Stimulated activated CD4-positive, alpha-beta T cell treated with anti-CD3 and anti-CD28 coated beads, Interleukin-1b, Interleukin-23, amount 100 ng/mL, for 24 hours (primary cell): ENCODE measurements at regions not wholly inside any gene's neighbourhood (a gene's known extent, or its start where the extent isn't known, plus 50 kb on each side); places are given as distances from the start of the nearest gene placed in this dataset.
"Not testable (repeated sequence)": the region's sequence is repeated elsewhere in the genome, so short reads cannot be mapped to it uniquely, and the experiment has no call there.

Source experiments
- DNase-seq, 4 experiments: peaks; one replicate each; pipeline ENCODE4 v3.0.0-alpha.2; 2020; ENCODE audit warnings: low read depth in 4 of 4, low spot score in 1 of 4

DNA sequence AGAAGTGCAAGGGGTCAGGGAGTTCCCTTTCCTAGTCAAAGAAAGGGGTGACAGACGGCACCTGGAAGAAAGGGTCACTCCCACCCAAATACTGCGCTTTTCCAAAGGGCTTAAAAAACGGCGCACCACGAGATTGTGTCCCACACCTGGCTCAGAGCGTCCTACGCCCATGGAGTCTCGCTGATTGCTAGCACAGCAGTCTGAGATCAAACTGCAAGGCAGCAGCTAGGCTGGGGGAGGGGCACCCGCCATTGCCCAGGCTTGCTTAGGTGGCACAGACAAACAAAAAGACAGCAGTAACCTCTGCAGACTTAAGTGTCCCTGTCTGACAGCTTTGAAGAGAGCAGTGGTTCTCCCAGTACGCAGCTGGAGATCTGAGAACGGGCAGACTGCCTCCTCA is 402.4 kb upstream of the KLF12 start:
- not testable (repeated sequence) for DNase-seq

DNA sequence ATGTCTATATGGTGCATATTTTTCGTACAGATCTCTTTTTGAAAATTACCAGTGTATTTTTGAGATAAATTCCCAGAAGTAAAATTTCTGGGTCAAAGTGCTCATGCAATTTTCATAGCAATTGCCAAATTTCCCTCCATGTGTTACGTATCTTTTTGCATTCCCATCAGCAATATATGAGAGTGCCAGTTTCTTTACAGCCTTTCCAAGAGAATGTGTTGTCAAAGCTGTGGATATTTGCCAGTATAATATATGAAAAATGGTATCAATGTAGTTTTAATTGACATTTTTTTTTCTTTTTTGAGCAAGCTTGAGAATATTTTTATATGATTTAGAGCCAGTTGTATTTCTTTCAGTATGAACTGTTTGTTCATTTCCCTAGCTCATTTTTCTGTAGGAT is 399.0 kb upstream of the KLF12 start:
- no peak for DNase-seq

DNA sequence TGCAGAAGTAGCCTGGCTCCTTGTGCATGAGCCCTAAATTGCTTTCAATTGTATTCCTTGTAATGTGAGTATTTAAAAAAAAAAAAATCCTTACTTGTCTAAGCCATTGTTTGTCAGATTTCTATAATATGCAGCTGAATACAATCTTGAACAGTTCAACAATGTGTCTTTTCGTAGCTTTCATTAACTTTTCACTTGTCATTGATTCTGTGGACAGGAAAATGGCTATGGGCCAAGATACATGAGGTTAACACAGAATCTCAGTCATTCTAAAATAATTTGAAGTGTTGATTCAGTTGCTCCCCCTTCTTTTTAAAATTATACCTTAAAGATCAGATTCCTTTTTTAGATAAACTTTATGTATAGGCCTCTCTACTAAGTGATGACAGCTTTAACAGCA is 395.8 kb upstream of the KLF12 start:
- no peak for DNase-seq

DNA sequence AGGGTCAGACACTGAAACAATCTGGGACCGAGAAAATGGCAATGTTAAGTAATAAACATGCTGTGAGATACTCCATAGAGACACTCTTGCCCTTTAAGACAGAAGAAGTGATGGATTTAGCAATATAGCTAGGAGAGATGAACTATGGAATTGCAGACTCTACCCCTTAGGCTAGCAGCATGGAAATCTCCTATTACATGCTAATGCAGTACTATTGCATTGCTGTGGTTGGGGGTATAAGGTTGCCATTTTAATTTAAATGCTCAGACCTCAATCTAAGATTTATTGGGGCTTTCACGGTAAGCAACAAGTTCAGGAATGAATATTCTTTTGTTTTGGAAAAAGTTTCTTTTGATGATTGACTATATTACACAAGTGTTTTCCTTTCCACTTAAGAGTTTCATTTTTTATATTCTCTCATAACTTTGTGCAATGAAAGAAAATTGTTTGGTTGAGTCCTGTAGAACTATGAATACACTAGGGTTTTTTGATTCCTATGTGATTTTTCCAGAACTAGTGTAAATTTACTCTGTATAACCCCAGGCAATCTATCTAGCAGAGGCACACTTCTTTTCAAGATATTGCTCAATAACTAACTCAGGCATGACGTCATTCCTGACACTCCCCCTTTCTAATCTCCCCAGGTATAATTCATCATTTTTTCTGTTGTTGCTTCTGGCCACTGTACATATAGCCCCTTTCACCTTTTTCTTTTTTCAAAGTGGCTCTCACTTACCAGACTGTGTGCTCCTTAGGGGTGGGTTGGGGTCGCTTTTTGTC is 394.7 kb upstream of the KLF12 start:
- DNase-seq = no peak

DNA sequence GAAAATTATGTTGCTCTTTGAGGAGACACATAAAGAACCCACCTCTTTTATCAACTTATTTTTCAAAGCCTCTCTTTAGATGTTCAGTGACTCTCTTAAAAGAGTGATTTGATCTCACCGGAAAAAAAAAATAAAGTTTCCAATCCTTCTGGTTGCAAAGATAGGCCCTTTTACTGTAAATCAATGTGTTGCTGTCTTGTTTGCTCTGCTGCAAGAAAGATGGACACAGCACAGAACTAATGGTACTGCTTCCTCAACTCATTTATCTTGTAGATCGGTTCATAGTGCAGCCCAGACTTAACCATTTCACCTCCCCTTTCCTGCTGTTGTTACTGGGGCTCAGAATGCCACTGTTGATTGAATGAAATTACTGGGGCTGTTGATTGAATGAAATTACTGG is 388.9 kb upstream of the KLF12 start:
- no peak for DNase-seq

DNA sequence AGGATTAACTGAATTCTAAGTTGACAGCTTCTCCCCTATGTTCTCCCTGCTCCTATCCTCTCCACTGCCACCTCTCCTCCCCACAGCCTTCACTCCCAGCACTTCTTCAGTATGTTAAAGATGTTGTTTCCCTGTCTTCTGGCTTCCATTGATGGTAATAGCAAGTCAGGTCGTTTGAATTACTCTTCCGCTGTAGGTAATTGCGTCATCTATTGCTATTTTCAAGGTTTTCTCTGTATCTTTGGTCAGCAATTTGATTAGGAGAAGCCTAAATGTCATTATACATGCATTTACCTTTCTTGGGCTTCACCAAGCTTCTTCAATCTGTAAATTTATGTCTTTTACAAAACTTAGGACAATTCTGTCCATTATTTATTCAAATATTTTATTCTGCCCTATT is 377.3 kb upstream of the KLF12 start:
- no peak for DNase-seq

DNA sequence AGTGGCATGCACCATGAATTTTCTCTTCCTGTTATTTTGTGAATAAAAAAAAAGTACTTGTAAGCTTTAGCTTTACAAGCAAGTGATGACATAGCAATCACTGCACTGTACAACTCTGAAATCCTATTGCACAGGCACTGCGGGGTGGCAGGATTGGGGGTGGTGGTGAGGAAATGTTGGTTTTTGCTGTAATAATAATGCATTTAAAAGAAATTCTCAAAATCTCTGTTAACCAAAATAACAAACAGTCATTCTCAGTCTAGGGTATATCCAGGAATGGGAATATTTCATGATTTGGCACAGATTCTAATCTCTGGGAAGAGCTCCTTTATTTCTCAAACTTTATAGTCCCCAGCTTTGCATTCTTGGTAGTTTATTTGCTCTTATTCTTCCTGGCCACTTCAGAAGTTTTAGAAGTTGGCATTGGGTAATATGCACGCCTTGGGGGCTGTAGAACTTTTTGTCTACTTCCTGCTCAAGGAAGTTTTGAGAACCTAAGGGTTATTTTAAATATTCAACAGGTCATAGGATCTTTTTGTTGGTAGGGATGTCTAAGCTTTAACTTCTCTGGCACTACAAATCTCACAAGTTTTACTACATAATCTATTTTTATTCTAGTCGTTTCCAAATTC is 353.0 kb upstream of the KLF12 start:
- no peak for DNase-seq

DNA sequence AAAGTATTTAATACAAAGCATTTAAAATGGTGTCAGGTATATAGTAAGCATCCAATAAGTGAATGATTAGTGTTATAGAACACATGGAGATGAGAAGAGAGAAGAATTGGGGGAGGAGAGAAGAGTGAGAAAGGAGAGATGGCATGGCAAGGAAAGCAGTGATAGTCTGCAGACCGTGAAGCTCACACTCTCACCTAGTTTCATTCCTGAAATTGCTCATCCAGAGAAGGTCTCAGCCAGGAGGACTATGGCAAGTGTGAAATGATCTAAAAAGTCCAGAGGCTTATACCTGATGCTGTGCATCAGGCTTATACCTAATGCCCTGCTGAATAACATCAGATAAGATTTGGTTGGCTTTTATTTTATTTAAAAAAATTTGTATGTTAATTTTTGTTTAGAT is 351.6 kb upstream of the KLF12 start:
- DNase-seq = no peak

DNA sequence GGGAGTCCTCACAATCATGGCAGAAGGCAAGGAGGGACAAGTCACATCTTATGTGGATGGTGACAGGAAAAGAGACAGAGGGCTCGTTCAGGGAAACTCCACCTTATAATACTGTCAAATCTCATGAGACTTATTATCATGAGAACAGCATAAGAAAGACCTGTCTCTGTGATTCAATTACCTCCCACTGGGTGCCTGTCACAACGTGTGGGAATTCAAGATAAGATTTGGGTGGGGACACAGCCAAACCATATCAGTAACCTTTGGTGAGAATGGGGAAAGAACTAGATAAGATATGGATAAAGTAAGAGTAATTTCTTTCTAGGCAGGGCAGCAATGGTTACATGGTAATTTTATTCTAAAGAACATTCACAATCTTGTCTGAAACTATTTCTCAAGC is 344.9 kb upstream of the KLF12 start:
- DNase-seq = no peak

DNA sequence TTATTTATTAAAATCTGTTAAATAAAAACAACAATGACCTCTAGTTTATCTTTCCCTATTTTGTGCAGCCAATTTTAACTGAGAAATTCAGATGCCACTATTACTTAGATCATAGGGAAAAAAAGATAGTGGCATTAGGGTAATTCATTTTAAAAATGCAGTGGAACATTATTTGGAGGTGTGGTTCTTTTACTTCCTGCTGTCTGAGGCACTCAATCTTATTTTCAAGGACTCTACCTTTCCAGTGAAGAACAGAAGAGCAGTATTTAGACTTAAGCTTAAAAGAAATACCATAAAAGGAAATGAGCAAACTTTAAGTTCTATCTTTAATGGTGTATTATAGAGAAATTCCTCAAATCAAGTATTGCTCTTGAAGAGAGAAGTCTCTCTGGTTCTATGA is 342.6 kb upstream of the KLF12 start:
- DNase-seq = no peak

DNA sequence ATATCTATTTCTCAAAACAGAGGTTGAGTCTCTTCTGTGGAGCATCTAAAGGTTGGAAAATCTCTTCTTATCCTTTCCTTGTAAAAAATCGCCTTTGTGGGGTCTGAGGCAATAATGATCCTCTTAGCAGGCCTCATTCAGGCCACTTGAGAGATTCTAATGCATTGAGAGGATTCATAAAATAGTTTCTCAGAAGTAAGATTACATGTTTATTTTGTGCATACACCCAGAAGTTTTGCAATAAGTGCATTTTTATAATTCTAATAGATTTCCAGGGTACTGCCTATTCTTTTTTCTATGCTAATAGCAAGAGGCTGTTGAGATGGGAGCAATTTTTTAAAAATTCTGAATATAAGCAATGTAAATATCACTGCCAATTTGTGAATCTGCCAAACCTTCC is 342.2 kb upstream of the KLF12 start:
- DNase-seq = no peak

DNA sequence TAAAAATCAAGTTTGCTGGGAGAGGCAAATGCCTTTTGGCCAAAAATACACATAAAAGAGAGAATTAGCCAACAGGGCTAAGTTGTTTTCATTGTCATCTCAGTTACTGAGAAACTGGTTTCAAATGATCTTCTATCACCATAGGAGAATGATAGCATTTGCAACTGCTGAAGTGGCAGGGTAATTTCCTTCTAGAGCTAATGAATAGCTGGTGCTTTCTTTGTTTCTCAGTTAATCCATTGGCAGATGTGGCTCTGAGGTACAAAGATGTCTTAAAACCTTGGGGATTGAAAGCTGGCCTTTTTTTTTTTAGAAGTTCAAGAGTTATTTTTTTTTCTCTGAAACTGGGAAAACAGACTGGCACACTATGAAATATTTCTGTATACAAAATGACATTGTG is 332.7 kb upstream of the KLF12 start:
- DNase-seq = no peak

DNA sequence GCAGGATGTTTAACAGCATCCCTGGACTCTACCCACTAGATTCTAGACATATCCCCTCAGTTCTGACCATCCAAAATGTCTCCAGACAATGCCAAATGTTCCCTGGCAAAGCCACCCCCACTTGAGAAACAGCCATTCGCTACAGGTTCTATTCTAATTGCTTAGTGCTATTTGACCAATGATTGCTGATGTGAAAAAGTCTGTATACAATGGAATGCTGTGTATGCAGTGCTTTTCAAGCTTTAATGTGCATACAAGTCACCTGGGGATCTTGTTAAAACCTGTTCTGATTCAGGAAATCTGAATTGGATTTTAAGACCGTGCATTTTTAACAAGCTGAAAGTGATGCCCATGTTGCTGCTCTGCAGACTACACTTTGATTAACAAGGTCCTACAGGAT is 331.8 kb upstream of the KLF12 start:
- DNase-seq = no peak

DNA sequence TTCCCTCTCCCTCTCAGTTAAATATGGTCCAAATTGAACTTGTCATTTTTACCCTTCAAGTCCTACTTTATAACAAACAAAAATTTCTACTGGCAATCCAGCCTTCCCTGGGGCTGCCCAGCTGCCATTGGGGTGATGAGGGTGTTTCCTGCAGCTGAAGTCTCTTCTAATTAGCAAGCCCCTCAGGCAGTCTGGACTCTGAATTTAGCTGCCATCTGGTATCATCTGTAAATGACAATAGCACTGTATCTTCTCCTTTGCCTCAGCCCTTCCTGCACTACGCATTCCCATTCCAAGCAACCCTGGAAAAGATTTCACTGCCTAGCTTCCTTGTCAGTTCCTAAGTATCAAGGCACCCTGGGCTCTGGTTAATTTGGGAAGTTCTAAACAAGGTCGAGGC is 331.1 kb upstream of the KLF12 start:
- no peak for DNase-seq

DNA sequence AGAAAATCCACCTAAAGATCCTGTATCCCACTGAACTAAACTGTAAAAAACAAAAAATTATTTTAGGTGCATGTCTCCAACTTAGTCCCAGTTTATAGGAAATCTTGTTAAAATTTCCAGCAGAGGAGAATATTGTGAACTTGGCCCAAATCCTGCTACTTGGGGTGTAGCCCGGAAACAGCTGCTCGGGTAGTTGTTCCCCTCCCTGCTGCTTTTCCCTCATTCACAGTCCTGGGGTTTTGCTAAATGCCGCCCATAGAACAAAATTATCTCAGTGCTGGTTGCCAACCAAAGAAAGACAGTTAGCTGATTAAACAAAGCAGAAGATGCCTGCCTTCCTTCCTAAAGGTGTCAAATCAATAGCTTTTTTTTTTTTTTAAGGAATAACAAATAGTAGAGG is 330.5 kb upstream of the KLF12 start:
- no peak for DNase-seq

DNA sequence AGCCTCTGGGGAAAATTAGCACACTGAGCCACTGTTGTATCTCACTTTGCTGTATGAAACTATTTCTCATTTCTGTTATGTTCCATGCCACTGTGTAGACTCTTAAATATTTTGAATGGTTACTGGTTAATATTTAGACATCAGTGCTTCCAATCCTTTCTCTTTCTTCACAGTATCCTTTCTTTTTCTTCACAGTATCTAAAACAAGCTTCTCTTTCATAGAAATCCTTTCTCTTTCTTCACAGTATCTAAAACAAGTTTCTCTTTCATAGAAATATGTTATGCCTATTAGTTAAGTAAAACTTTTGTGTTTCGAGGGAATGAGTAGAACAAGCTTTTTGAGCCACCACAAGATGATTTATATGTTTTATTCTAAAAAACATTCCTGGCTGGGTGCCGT is 326.8 kb upstream of the KLF12 start:
- DNase-seq = no peak

DNA sequence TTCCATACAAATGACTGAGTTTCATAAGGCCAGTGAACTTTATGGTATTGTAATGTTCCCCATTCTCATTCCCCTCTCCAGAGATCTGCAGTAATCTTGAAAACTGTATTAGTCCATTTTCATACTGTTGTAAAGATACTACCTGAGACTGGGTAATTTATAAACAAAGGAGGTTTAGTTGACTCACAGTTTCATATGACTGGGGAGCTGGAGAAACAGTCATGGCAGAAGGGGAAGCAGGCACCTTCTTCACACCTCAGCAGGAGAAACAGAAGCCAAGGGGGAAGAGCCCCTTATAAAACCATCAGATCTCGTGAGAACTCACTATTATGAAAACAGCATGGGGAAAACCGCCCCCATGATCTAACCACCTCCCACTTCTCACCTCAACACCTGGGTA is 318.7 kb upstream of the KLF12 start:
- no peak for DNase-seq

DNA sequence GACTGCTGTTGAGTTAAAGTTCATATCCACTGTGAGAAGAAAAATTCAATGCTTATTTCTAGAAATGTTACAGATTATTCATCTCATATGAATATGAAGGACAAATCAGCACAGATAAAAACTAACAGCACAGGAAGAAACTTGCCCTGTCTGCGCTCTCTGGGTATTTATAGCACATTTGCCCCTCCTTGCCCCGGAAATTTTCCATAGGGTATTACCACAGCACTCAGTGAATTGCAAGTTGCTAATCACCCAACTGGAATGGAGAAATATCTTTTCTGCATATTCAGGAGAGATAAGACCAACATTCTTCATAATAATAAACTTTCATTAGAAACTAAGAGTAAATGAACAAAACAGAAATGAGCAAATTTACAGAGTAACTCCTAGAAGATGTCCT is 318.0 kb upstream of the KLF12 start:
- DNase-seq = no peak

DNA sequence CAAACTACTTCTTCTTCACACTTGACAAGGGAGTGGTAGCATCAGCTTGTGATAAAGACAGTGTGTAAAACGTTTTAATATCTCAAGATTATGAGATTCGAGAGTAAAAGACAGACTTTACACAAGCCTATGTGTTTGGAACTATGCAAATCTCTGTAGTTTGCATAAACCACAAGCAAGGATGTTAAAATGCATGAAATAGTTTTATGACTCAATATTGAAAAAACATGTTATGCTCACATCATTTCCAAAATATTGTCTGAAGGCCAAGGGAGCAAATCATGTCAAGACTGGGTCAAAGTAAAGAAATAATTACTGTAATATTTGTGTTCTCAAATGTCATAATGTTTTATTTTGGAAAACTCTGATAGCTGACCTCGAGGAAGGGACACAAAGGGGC is 316.8 kb upstream of the KLF12 start:
- no peak for DNase-seq

DNA sequence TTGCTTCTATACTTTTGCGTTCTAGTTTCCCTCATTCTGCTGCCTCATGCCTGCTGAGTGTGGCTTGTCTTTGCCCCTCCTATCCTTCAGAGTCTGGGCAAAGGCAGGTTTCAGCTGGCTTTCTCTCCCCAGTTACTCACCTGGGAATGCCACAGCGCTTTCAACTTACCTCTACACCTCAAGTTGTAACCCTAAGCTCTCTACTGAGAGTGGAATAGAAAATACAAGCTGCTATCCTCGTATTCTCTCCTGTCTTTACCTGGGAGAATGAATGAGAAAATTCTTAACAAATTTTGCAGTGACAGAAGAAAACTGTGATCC is 316.3 kb upstream of the KLF12 start:
- no peak for DNase-seq

DNA sequence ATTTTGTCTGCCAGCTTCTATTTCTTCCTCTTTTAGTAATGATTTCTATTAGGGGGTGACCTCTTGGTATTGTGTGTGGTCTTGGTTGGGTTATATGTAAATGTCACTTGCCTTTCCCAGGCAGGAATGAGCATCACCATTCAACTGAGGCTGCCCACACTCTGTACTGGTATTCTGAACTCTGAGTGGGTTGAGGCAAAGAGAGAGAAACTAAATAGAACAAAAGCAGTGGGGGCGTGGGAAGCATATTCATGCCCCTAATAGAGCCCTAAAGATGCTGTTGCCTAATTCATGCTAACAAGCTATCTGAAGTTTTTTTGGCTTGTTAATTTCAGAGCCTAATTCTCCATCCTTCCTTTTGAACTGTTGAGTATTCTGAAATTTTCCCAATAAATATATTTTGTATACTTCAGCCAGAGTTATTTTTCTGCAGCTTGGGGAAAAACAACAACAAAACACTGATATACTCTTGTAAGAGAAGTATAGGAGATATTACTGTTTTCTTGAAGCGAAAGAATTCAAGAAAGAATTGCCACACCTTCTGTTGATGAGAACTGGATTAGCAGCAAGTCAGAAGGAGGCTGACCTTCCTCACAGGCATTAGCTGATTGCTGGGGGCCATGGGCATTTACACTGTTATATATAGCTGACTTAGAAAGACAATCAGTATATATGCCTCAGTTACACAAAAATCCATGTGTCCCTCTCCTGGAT is 315.8 kb upstream of the KLF12 start:
- DNase-seq = no peak

DNA sequence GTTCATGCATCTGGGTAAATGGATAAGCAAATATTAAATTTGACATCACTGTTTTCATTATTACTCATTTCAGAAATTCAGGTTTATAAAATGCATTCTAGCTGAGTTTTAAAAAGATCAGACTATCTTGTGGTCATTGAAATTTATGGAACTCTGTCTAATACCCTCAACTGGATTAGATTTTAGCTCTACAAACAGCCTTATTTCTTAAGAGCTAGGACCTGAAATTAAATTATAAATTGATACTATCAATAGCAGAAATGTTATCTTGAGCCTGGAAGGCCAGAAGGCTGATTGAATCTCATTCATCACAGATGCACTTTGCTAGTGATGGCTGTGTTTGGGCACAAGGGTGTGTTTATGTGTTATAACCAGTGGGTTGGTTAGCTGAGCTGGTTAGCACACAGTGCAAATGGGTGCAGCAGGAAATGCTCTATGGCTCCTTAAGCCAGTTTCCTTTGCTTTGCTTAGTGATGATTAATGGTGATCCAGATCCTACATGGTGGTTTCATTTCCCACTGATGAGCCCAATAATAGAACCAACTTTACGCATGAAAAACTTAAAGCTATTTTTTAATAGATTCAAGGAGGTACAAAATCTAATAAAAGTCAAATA is 310.8 kb upstream of the KLF12 start:
- DNase-seq = no peak
